ENCODE measurements at regions not wholly inside any gene's neighbourhood (a gene's known extent, or its start where the extent isn't known, plus 50 kb on each side); places are given as distances from the start of the nearest gene placed in this dataset.

DNA sequence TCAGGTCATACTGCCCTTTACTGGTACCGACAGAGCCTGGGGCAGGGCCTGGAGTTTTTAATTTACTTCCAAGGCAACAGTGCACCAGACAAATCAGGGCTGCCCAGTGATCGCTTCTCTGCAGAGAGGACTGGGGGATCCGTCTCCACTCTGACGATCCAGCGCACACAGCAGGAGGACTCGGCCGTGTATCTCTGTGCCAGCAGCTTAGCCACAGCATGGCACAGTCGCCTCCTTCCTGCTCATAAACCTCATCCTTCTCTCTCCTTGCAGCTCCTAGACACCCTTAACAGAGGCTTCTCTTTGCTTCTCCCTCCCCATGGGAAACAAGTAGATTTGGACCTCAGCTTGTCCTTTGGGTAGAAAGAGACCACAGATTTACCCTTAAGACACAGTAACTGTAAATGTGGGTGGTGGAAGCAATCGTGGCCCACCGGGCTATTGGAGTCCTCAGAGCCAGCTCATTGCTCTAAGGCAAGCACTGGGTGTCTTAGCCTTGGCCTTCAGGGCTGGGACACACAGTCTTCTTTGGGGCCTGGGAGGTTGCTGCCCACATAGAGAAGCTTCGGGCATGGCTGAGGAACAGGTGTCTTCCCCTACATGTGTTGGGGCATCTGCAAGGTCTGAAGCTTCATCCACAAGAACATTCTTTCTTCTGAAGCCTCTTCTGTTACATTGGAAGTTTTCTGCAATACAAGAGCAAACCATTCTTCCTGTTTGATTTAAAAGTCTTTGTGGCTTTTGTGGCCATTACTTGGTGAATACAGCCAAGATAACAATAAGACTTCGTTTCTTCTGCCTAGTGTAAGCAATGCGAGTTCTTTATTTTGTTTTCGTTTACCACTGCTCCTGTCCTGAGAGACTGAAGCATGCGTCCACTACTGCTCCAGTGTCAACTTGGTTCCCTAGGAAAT is 95.5 kb upstream of the PRSS58 start:
- Histone ChIP-seq H3K4me3 (ENCODE audit: control insufficient read depth in 2 of 3, extremely low read depth in 1 of 3, insufficient read depth in 2 of 3, low read depth in 1 of 3, low read length in 3 of 3) (no peak overlapping the region), H3K36me3 (ENCODE audit: control insufficient read depth in 2 of 2, extremely low read depth in 1 of 2, insufficient read depth in 2 of 2, low read length in 2 of 2) (no peaks in the 10 kb centered on the region), H3K4me2 (ENCODE audit: control insufficient read depth, extremely low read depth, insufficient read depth, low read depth, low read length) (no peak overlapping the region), H3K27me3 (ENCODE audit: control insufficient read depth, extremely low read depth, insufficient read depth, low read length) (no peaks in the 10 kb centered on the region), H4K20me1 (ENCODE audit: control insufficient read depth, extremely low read depth, insufficient read depth, low read length) (no peaks in the 10 kb centered on the region), H3K9ac (ENCODE audit: control insufficient read depth, extremely low read depth, insufficient read depth, low read length) (no peak overlapping the region), H3K9me1 (ENCODE audit: control insufficient read depth, extremely low read depth, insufficient read depth, low read length) (no peaks in the 10 kb centered on the region), H3K9me3 (ENCODE audit: control insufficient read depth, low read depth, low read length) (no peaks in the 10 kb centered on the region), H3K79me2 (ENCODE audit: control insufficient read depth, insufficient read depth, low read length) (no peaks in the 10 kb centered on the region), H2AFZ (ENCODE audit: control insufficient read depth, low read length) (no peak overlapping the region), H3K27ac (ENCODE audit: control insufficient read depth, insufficient read depth, low read length) (no peak overlapping the region), H3K4me1 (ENCODE audit: control insufficient read depth, extremely low read depth, insufficient read depth, low read length) (peaks cover 12% of the 10 kb centered on the region)
- dilution Hi-C loops (cut with MboI; ENCODE audit: extremely low pct_ligation_motif_present, low sequenced_read_pairs) = no loop called here
- FAIRE-seq = no peak
- TF ChIP-seq, protein P1, sequence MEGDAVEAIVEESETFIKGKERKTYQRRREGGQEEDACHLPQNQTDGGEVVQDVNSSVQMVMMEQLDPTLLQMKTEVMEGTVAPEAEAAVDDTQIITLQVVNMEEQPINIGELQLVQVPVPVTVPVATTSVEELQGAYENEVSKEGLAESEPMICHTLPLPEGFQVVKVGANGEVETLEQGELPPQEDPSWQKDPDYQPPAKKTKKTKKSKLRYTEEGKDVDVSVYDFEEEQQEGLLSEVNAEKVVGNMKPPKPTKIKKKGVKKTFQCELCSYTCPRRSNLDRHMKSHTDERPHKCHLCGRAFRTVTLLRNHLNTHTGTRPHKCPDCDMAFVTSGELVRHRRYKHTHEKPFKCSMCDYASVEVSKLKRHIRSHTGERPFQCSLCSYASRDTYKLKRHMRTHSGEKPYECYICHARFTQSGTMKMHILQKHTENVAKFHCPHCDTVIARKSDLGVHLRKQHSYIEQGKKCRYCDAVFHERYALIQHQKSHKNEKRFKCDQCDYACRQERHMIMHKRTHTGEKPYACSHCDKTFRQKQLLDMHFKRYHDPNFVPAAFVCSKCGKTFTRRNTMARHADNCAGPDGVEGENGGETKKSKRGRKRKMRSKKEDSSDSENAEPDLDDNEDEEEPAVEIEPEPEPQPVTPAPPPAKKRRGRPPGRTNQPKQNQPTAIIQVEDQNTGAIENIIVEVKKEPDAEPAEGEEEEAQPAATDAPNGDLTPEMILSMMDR (optimal IDR thresholded peaks at IDR 0.05 in 1 of 3, IDR thresholded peaks at IDR 0.05 in 1 of 3, conservative IDR thresholded peaks at IDR 0.05 in 1 of 3; ENCODE audit: extremely low read depth in 1 of 3, insufficient read depth in 2 of 3, low read length in 3 of 3) = no peak
- TF ChIP-seq EZH2 (IDR thresholded peaks at IDR 0.05; ENCODE audit: low read length) = no peak
- DNase-seq (ENCODE audit: low read depth, low spot score) = no peak

GRCh38 chr7:142352543-142352942 is 94.7 kb upstream of the PRSS58 start:
- Histone ChIP-seq H3K4me2 (ENCODE audit: control insufficient read depth, extremely low read depth, insufficient read depth, low read depth, low read length) (no peak overlapping the region), H3K36me3 (ENCODE audit: control insufficient read depth in 2 of 2, extremely low read depth in 1 of 2, insufficient read depth in 2 of 2, low read length in 2 of 2) (no peaks in the 10 kb centered on the region), H3K27me3 (ENCODE audit: control insufficient read depth, extremely low read depth, insufficient read depth, low read length) (no peaks in the 10 kb centered on the region), H3K9me3 (ENCODE audit: control insufficient read depth, low read depth, low read length) (no peaks in the 10 kb centered on the region), H3K79me2 (ENCODE audit: control insufficient read depth, insufficient read depth, low read length) (no peaks in the 10 kb centered on the region), H3K27ac (ENCODE audit: control insufficient read depth, insufficient read depth, low read length) (no peak overlapping the region), H2AFZ (ENCODE audit: control insufficient read depth, low read length) (no peak overlapping the region), H3K4me3 (ENCODE audit: control insufficient read depth in 2 of 3, extremely low read depth in 1 of 3, insufficient read depth in 2 of 3, low read depth in 1 of 3, low read length in 3 of 3) (no peak overlapping the region), H3K4me1 (ENCODE audit: control insufficient read depth, extremely low read depth, insufficient read depth, low read length) (peaks cover 12% of the 10 kb centered on the region), H3K9ac (ENCODE audit: control insufficient read depth, extremely low read depth, insufficient read depth, low read length) (no peak overlapping the region), H4K20me1 (ENCODE audit: control insufficient read depth, extremely low read depth, insufficient read depth, low read length) (no peaks in the 10 kb centered on the region), H3K9me1 (ENCODE audit: control insufficient read depth, extremely low read depth, insufficient read depth, low read length) (no peaks in the 10 kb centered on the region)
- dilution Hi-C loops (cut with MboI; ENCODE audit: extremely low pct_ligation_motif_present, low sequenced_read_pairs) = no loop called here
- FAIRE-seq (no peak), DNase-seq (ENCODE audit: low read depth, low spot score) (no peak)
- TF ChIP-seq, protein P1 (optimal IDR thresholded peaks at IDR 0.05 in 1 of 3, IDR thresholded peaks at IDR 0.05 in 1 of 3, conservative IDR thresholded peaks at IDR 0.05 in 1 of 3; ENCODE audit: extremely low read depth in 1 of 3, insufficient read depth in 2 of 3, low read length in 3 of 3) = no peak
- TF ChIP-seq EZH2 (IDR thresholded peaks at IDR 0.05; ENCODE audit: low read length) = no peak
